Cerebellar cortex (tissue), 1 donor: ENCODE measurements at regions not wholly inside any gene's neighbourhood (a gene's known extent, or its start where the extent isn't known, plus 50 kb on each side); places are given as distances from the start of the nearest gene placed in this dataset.

Experiments used
- DNase-seq: peaks from one replicate; pipeline ENCODE4 v3.0.0-alpha.2; 2015; ENCODE audit warnings: low spot score

DNA sequence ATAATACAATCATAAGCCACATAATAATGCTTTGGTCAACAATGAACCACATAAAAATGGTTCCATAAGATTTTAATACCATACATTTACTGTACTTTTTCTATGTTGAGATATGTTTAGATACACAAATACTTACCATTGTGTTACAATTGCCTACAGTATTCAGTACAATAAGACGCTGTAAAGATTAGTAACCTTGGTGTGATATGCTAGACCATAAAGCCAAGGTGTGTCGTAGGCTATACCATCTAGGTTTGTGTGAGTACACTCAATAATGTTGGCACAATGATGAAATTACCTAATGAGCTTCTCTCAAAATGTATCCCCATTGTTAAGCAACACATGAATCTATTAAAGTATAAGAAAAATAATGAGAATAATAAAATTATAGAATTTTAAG is 662.3 kb downstream of the SATB2 start:
- DNase-seq = no peak

DNA sequence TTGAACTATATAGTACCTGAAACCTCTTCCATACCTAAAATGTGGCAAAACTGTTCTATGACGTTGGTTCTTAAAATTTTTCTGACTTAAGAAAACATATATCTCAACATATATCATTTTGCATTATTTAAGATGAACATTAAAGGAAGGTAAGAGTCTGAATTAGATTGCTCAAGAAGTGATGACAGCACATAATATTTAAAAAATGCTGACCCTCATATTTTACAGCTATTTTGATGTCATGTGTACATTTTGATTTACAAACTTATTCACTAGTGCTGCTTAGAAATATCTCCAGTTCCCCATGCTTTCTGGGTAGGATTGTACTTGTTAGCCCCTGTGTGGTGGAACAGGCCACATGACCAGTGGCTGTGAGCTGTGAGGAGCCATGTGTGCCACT is 666.1 kb downstream of the SATB2 start:
- no peak for DNase-seq

GRCh38 chr2:198788676-198789075 is 669.1 kb downstream of the SATB2 start:
- no peak for DNase-seq

DNA sequence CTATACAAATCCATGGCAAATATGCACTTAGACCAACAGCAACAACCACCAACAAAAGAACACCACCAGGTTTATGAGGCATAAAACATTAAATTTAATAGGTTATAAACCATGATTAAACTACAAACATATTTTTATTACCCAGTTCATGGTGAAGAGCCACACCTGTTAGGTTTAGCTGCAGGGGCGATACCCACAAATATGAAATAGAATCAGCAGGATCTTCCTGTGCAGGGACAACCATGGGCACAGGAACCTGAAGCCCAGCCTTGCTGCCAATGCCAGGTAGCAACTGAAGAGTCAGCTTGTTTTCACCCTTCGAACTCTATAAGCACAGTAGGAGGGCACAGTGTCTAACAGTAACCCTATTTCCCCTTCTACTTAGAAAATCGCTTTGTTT is 675.0 kb downstream of the SATB2 start:
- DNase-seq = no peak

DNA sequence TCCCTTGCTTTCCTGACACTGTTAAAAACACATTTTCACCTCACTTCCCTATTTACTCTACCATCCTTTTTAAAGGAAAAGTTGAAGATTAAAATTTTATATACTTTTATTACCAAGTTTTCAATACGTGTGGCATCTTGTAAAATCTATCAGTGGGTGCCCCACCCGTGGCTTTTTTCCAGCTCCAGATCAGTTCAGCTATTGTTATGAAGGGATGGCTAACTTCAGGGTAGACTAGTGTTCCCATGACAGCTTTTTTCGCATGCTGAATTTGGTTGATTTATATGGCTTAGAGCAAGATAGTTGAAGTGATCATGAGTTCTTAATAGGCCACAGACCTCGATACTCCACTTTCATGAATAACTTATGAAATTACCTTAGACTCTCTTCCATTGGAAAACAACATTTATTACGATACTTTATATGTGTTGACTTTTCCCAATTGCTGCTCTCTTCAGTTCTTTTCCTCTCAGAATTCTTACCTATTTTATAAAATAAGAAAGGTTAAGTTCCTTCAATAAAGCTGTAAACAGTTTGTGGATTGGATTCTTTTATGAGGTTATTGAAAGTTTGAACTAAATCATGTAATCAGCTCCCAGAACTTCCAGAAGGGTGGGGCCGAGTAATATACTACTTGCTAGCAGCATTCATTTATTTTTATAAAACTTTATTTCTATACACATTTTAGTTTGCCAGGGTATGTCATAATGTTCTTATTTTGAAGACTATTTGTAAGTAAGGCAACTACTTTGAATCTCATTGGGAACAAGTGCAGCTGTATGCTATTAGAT is 680.9 kb downstream of the SATB2 start:
- no peak for DNase-seq

DNA sequence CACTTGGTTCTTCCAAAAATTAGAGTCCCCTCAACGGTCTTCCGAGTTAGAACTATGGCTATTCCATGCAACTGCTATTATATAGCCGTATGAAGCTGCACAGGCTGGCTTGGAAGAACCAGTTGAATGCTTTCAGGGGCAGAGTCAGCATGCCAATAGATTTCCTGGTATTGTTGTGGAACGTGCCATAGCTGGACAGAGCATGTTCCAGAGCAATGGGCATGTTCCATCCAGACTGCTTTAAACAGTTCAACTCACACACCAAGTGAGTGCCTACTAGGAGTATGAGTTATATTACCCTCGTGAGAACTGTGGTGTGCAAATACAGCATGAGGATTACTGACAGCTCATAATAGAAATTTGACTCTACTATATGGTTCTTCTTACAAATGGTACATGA is 682.0 kb downstream of the SATB2 start:
- DNase-seq = no peak

- DNase-seq = no peak
Measured at GRCh38 chr2:198774576-198774975, 683.2 kb downstream of the SATB2 start.

DNA sequence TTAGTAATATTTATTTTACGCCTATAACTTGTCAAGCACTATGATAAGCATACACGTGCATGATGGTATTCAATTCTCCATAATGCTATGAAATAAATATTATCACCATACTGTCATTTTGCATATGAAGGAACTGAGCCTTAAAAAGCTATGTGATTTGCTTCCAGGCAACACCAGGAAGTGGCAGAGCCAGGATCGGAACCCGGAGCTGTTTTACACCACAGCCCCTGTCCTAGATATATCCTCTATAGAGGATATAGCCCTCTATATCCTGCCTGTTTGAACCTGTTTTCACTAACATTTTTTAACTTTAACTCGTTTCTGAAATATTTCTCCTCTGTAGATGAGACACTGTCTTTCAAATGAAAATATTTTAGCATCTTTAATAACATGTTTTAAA is 690.0 kb downstream of the SATB2 start:
- DNase-seq = no peak

DNA sequence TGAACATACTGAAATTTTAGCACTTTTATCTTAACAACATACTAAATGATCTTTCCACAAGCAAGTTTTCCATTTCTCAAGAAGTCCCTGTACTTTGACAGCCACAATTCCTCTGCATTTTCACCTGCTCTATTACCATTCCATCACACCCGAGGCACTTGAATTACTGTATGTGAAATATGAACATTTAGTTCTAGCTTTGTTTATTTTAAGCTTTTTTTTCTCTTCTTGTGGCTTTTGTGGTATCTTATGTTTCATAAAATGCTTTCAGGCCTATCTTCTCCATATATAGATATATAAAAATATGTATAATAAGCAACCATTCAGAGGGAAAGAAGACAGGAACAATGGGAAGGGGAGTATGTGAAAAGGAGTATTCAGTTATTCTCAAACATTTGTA is 693.9 kb downstream of the SATB2 start:
- no peak for DNase-seq

DNA sequence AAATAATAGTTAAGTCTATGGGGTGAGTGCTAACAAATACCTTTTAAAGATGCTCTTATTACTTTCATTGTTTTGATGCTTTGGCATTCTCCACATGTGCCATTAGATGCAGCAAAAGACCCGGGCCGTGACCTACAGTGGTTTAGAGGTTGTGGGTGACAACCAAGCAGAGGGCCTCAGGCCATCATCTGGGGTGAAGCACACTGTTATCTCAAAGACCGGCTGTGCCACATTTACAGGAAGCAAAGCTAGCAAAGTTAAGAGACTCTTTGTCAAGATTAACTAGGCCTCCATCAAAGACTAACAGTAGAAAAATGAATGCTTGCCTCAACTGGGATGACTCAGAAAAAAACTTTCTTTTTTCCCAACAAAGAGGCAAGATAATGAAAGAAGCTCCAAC is 695.3 kb downstream of the SATB2 start:
- no peak for DNase-seq

DNA sequence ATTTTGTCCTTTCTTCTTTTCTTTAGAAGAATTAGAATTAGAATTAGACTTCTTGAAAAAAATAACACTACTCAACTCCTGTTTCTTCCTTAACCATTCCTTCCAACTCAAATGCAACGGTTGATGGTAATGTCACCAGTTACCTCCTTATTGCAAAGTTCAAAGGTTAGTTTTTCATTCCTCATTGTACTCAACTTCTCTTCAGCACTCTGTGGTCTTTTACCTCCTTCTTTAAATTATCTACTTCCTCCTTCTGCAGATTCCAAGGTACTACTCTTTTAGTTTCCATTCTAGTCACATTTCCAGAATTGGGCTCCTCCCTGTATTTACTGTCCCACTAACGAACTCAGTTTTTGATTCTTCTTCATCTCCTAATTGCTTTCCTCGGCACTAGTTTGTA is 700.7 kb downstream of the SATB2 start:
- DNase-seq = no peak

DNA sequence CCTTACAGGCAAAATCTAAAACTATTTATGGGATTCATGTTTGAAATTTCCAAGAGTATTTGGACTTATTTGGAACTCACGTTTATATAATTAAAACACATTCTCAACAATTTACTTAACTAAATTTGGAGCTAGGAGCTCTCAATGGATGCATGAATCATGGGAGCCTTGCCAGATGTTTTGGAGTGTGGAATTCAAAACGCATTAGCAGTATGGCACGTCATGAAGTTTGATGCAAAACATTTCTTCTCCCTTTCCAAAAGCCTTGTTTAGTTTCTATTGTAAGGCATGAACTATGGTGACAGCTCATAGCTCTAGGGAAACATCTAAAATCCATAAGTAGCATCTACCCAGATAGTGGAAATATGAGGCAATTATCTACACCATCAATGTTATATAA is 701.6 kb downstream of the SATB2 start:
- no peak for DNase-seq

DNA sequence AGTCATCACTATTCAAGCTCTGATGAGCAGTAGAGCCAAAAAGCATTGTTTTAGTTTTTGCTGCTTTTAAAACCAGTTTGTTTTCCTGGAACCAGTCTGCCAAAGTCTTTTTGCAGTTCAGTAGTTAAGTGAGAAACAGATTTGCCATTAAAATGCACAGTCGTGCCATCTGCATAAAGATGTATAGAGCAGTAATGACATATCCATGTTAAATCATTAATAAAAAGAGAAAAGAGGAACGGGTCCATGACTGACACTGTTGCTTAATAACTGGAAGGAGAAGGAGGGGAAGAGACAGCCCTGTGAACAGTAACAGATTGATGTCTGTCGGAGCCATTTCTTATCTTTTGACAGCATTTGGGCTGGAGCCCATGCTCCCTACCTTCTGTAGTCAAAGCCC is 704.6 kb downstream of the SATB2 start:
- no peak for DNase-seq

- no peak for DNase-seq
Measured at GRCh38 chr2:198749364-198749763, 708.4 kb downstream of the SATB2 start.

DNA sequence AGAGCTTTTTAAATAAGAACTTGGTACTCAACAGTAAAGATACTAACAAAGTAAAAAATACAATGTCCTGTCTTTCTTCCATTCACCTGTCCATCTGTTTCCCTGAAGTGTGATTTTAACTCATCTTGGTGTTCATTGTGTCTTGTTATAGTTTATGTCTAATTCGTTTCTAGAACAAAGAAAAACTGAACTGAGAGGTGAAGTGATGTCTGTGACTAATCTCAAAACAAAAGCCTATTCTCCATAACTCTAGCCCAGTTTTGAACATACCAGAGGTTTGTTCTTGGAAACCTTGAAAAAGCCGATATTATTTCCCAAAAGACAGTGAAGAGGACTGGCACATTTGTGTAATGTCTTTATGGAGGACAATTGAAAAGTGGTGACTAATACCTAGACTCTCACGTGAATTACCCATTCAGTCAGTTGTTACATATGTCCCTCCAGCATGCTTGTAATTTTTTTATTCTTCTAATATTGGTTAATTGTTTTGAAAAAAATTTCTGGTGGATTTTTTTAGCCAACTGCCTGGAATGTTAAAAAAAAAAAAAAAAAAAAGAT is 725.8 kb downstream of the SATB2 start:
- no peak for DNase-seq

GRCh38 chr2:198720266-198720665 is 737.5 kb downstream of the SATB2 start:
- DNase-seq = no peak

DNA sequence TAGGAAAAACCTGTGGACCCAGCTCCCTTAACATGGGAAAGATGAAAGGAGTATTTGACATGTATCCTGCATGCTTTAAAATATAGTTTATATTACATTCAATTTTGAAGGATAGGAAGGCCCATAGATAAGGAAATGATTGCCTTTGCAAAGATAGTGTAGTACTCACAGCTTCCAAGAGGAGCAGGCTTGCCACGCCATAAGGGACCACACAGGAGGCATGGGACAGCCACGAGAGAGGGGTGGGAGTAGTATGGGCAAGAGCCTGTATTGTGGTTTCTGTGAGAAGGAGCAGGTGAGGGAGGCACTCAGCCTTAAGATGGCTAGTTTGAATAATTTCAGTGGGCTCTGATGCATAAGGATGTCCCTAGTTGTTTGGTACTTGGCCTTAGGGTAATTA is 740.3 kb downstream of the SATB2 start:
- DNase-seq = no peak

DNA sequence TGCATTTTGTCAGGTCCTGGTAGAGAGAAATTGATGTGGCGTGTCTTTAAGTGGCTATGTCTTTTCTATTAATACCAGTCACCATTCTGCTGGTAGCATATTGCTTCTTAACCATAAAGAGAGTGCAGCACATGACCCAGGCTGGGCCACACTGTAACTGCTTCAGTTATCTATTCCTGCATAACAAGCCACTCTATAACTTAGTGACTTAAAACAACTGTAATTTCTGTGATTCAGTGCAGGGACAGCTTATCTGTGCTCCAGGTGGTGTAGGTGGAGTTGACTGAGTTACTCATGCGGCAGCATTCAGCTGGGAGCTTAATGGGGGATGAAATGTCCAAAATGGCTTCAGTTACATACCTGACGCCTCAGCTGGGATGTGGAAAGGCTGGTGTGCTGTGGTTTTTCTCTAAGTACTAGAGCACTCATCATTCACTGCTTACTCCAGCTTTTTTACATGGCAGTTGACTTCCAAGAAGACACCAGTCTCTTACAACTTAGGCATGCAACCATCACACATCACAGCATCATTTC is 742.4 kb downstream of the SATB2 start:
- DNase-seq = no peak

DNA sequence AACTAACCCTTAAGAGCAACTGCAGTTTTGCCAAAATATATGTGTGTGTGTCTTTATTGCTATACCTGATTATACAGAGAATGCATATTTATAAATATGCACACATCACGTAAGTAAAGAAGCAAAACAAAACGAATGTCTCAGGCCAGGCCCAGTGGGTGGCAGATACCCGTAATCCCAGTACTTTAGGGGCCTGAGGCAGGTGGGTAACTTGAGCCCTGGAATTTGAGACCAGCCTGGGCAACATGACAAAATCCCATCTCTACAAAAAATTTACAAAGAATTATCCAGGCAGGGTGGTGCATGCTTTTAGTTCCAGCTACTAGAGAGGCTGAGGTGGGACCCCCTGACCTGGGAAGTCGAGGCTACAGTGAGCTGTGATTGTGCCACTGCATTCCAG is 745.3 kb downstream of the SATB2 start:
- DNase-seq = no peak

DNA sequence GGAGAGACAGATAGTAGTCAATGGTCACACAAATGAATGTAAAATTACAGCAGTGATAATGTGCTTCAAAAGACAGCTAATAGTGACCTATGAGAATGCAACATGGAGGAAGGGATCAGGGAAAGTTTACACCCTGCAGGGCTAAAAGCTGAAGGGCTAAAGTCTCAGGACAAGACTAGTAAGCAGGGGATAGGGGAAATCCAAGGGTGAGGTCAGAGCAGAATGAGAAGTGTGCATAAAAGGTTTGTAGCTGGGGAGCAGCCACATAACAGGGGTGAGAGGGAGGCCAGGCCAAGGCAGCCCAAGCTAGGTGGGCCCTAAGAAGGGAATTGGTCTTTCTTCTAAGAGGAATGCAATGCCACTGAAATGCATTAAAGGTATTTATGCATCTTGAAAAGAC is 746.3 kb downstream of the SATB2 start:
- DNase-seq = no peak

GRCh38 chr2:198710562-198710961 is 747.2 kb downstream of the SATB2 start:
- DNase-seq = no peak

DNA sequence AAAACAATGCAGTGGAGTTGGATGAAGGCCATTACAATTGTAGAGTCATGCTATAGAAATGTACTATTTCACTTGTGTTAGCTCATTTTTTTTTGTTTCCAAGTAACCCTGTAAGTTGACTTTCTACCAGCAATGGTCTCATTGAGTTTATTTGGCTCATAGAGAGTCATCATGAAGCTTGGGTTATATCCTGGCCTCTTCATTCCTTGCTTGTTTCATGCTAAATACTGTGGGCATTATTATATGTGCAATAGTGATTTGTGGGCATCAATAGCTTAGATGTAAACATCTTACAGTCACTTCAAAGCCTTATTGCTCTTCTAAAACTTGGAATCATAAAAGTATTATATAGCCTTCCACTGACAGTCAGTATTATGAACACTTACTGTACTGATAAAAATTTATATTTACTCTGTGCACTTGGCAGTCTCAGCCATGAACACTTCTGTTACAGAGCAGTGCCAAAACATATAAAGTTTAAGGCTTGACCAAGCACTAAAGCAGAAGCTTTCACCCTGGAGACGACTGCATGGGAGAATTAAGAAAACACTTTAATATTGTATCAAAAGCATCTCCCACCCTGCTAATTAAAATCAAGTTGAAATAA is 751.2 kb downstream of the SATB2 start:
- DNase-seq = no peak

DNA sequence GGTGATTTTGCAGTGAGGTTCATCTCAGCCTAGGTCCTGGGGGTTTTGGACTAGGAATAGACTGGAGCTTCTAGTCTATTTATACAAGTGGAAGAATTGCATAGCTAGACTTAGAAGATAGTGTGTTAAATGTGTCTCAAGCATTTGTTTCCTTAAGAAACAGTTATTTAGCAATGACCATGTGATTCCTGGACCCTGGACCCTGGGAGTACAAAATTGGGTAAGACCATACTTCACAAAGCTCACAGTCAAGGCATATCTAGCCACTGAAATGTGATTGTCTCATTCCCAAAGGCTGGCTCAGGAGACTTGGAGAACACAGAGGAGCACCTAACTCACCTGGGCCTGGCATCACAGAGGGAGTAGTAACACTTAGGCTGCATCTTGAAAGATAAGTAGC is 754.5 kb downstream of the SATB2 start:
- DNase-seq = no peak

DNA sequence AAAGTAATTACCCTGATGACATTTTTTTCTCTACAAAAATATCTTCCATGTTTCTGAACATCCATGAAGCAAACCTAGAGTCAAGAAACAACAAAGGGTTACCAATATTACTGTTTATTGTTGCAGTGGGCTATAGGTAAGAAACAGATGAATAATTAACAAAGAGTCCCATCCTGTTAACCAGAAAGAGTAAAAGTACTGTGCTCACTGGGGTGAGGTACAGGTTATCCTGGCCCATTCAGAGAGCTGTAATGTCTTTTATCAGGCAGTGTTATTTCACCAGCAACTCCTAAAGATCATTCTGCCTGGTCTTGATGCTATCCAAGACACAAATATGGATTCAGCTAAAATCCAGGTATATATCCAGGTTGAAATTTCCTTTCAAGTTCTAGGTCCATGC is 754.9 kb downstream of the SATB2 start:
- no peak for DNase-seq
